ENCODE measurements at regions not wholly inside any gene's neighbourhood (a gene's known extent, or its start where the extent isn't known, plus 50 kb on each side); places are given as distances from the start of the nearest gene placed in this dataset.
"Not testable (repeated sequence)": the region's sequence is repeated elsewhere in the genome, so short reads cannot be mapped to it uniquely, and the experiment has no call there.

- TF ChIP-seq, protein P1, sequence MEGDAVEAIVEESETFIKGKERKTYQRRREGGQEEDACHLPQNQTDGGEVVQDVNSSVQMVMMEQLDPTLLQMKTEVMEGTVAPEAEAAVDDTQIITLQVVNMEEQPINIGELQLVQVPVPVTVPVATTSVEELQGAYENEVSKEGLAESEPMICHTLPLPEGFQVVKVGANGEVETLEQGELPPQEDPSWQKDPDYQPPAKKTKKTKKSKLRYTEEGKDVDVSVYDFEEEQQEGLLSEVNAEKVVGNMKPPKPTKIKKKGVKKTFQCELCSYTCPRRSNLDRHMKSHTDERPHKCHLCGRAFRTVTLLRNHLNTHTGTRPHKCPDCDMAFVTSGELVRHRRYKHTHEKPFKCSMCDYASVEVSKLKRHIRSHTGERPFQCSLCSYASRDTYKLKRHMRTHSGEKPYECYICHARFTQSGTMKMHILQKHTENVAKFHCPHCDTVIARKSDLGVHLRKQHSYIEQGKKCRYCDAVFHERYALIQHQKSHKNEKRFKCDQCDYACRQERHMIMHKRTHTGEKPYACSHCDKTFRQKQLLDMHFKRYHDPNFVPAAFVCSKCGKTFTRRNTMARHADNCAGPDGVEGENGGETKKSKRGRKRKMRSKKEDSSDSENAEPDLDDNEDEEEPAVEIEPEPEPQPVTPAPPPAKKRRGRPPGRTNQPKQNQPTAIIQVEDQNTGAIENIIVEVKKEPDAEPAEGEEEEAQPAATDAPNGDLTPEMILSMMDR (IDR thresholded peaks at IDR 0.05), result not testable (repeated sequence)
- not testable (repeated sequence) for TF ChIP-seq HES2 (IDR thresholded peaks at IDR 0.05); MAFK (IDR thresholded peaks at IDR 0.05; ENCODE audit: partially characterized antibody); TP53 (CRISPR knock-in tag; IDR thresholded peaks at IDR 0.05); CHD4 (IDR thresholded peaks at IDR 0.05; ENCODE audit: borderline replicate concordance); MAZ (IDR thresholded peaks at IDR 0.05; ENCODE audit: borderline replicate concordance, low read depth, low read length); ZSCAN20 (CRISPR knock-in tag; IDR thresholded peaks at IDR 0.05); POLR2A (IDR thresholded peaks at IDR 0.05; ENCODE audit: low read length); RAD21 (conservative IDR thresholded peaks at IDR 0.05 in 1 of 2, IDR thresholded peaks at IDR 0.05 in 1 of 2)
- TF ChIP-seq, protein P2, sequence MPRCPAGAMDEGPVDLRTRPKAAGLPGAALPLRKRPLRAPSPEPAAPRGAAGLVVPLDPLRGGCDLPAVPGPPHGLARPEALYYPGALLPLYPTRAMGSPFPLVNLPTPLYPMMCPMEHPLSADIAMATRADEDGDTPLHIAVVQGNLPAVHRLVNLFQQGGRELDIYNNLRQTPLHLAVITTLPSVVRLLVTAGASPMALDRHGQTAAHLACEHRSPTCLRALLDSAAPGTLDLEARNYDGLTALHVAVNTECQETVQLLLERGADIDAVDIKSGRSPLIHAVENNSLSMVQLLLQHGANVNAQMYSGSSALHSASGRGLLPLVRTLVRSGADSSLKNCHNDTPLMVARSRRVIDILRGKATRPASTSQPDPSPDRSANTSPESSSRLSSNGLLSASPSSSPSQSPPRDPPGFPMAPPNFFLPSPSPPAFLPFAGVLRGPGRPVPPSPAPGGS (IDR thresholded peaks at IDR 0.05), result not testable (repeated sequence)
- TF ChIP-seq, protein P3, sequence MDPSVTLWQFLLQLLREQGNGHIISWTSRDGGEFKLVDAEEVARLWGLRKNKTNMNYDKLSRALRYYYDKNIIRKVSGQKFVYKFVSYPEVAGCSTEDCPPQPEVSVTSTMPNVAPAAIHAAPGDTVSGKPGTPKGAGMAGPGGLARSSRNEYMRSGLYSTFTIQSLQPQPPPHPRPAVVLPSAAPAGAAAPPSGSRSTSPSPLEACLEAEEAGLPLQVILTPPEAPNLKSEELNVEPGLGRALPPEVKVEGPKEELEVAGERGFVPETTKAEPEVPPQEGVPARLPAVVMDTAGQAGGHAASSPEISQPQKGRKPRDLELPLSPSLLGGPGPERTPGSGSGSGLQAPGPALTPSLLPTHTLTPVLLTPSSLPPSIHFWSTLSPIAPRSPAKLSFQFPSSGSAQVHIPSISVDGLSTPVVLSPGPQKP (IDR thresholded peaks at IDR 0.05; ENCODE audit: low read depth, low read length), result not testable (repeated sequence)
These were observed 404.1 kb downstream of the BCKDHB start for GRCh38 chr6:80510521-80510920.
